Colonic mucosa (tissue), 4 donors: ENCODE measurements at regions not wholly inside any gene's neighbourhood (a gene's known extent, or its start where the extent isn't known, plus 50 kb on each side); places are given as distances from the start of the nearest gene placed in this dataset.

Experiments used
- DNase-seq: peaks from one replicate; pipeline ENCODE4 v3.0.0-alpha.2; 2020
- H3K27ac ChIP-seq: fragments of 200-600 bp; one replicate; pipeline ENCODE4 v1.8.0; 2021
- H3K27me3 ChIP-seq: fragments of 200-600 bp; one replicate; pipeline ENCODE4 v1.8.0; 2021
- H3K36me3 ChIP-seq: fragments of 200-600 bp; one replicate; pipeline ENCODE4 v1.8.0; 2021
- H3K4me1 ChIP-seq: fragments of 200-600 bp; one replicate; pipeline ENCODE4 v1.8.0; 2021; ENCODE audit warnings: mild to moderate bottlenecking
- H3K4me3 ChIP-seq: fragments of 200-600 bp; one replicate; pipeline ENCODE4 v1.8.0; 2021
- H3K9ac ChIP-seq, 2 donors: one replicate each; pipeline ENCODE4 v1.7.0; 2013; ENCODE audit warnings: control low read depth in 2 of 2, low read depth in 2 of 2, low read length in 2 of 2
- H3K9me3 ChIP-seq: fragments of 200-600 bp; one replicate; pipeline ENCODE4 v1.8.0; 2021
- intact Hi-C: fragments of 100-400 bp; cut with DNase I; formaldehyde crosslinking; loops from one replicate; pipeline ENCODE4 v1.14.1; 2022
- TF ChIP-seq, protein P1 (sequence below): fragments of 200-600 bp; IDR thresholded peaks from one replicate; pipeline ENCODE4 v1.8.0; 2022; ENCODE audit warnings: antibody characterized with exemption, mild to moderate bottlenecking
- donor health status: healthy.
- donor health status: DM: no; HTN: no; CAD: no.
- donor health status: DM: no; HTN: no; CAD: no.

DNA sequence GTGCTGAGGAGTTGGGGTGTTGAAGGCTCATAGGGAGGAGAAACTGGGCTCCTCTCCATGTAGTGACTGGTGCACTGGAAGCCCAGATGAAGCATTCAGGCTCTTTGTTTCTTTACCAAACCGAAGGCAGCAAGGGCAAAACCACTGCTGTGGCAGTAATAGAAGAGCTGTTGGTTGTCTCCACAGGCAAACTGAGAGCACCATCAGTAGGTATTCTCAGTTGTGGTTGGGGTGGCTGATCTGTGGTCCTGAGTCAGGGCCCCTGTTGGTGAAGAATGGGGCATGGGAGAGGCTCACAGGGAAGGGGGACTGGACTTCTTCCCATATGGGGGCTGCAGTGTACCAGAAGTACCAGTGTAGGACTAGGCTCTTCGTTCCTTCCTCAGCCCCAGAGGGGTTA, 460.2 kb upstream of the IMPG1 start:
- no peaks in the 10 kb centered on the region for H3K36me3 ChIP-seq
- H3K27me3 ChIP-seq = no peaks in the 10 kb centered on the region
- no peak overlapping the region for H3K27ac ChIP-seq
- DNase-seq = no peak
- TF ChIP-seq, protein P1, sequence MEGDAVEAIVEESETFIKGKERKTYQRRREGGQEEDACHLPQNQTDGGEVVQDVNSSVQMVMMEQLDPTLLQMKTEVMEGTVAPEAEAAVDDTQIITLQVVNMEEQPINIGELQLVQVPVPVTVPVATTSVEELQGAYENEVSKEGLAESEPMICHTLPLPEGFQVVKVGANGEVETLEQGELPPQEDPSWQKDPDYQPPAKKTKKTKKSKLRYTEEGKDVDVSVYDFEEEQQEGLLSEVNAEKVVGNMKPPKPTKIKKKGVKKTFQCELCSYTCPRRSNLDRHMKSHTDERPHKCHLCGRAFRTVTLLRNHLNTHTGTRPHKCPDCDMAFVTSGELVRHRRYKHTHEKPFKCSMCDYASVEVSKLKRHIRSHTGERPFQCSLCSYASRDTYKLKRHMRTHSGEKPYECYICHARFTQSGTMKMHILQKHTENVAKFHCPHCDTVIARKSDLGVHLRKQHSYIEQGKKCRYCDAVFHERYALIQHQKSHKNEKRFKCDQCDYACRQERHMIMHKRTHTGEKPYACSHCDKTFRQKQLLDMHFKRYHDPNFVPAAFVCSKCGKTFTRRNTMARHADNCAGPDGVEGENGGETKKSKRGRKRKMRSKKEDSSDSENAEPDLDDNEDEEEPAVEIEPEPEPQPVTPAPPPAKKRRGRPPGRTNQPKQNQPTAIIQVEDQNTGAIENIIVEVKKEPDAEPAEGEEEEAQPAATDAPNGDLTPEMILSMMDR = no peak
- no peaks in the 10 kb centered on the region for H3K9me3 ChIP-seq
- no peak overlapping the region for H3K4me3 ChIP-seq
- no peaks in the 10 kb centered on the region for H3K4me1 ChIP-seq
- no peak overlapping the region for H3K9ac ChIP-seq
- intact Hi-C loops = no loop called here

GRCh38 chr6:76518443-76518842, 446.0 kb upstream of the IMPG1 start:
- Histone ChIP-seq H3K9ac (no peak overlapping the region), H3K36me3 (no peaks in the 10 kb centered on the region), H3K4me3 (no peak overlapping the region), H3K27ac (no peak overlapping the region), H3K27me3 (no peaks in the 10 kb centered on the region), H3K4me1 (no peaks in the 10 kb centered on the region), H3K9me3 (no peaks in the 10 kb centered on the region)
- intact Hi-C loops = no loop called here
- no peak for DNase-seq
- TF ChIP-seq, protein P1 = no peak

DNA sequence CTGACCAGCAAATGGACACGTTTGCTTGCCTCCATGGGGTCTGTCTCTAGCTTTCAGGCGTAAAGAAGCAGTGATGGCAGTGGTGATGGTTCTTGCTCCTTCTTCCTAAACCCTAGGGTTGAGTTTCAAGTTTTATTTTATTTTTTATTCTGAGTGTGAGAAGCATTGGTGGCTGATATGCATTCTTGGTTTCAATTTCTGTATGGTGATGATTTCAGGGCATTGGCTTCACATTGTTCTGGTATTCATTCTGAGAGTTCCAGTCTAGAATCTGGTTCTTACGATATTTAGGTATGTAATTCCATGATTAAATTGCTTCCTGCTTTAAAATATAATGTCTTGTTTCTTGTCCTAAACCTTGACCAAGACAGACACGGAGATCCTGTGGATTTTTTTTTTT, 444.5 kb upstream of the IMPG1 start:
- Histone ChIP-seq H3K36me3 (no peaks in the 10 kb centered on the region), H3K4me3 (no peak overlapping the region), H3K4me1 (no peaks in the 10 kb centered on the region), H3K27ac (no peak overlapping the region), H3K27me3 (no peaks in the 10 kb centered on the region), H3K9ac (no peak overlapping the region), H3K9me3 (no peaks in the 10 kb centered on the region)
- intact Hi-C loops = no loop called here
- no peak for DNase-seq
- TF ChIP-seq, protein P1 = no peak

GRCh38 chr6:76510489-76510888, 438.0 kb upstream of the IMPG1 start:
- TF ChIP-seq, protein P1 = no peak
- intact Hi-C loops = no loop called here
- H3K36me3 ChIP-seq = no peaks in the 10 kb centered on the region
- no peak overlapping the region for H3K4me3 ChIP-seq
- no peaks in the 10 kb centered on the region for H3K27me3 ChIP-seq
- H3K27ac ChIP-seq = no peak overlapping the region
- no peak overlapping the region for H3K9ac ChIP-seq
- H3K9me3 ChIP-seq = no peaks in the 10 kb centered on the region
- H3K4me1 ChIP-seq = no peaks in the 10 kb centered on the region
- DNase-seq = no peak

GRCh38 chr6:76509397-76509796, 436.9 kb upstream of the IMPG1 start:
- intact Hi-C loops = no loop called here
- TF ChIP-seq, protein P1 = no peak

GRCh38 chr6:76506808-76507207, 434.3 kb upstream of the IMPG1 start:
- no peaks in the 10 kb centered on the region for H3K9me3 ChIP-seq
- TF ChIP-seq, protein P1 = no peak
- no peaks in the 10 kb centered on the region for H3K27me3 ChIP-seq
- no peak overlapping the region for H3K27ac ChIP-seq
- H3K9ac ChIP-seq = no peak overlapping the region
- DNase-seq = no peak
- H3K36me3 ChIP-seq = no peaks in the 10 kb centered on the region
- intact Hi-C loops = no loop called here
- H3K4me3 ChIP-seq = no peak overlapping the region
- H3K4me1 ChIP-seq = no peaks in the 10 kb centered on the region

More at GRCh38 chr6:76509397-76509796, 436.9 kb upstream of the IMPG1 start:
- no peak overlapping the region for H3K4me3 ChIP-seq
- H3K9me3 ChIP-seq = no peaks in the 10 kb centered on the region
- no peaks in the 10 kb centered on the region for H3K27me3 ChIP-seq
- no peak for DNase-seq
- H3K36me3 ChIP-seq = no peaks in the 10 kb centered on the region
- H3K27ac ChIP-seq = no peak overlapping the region
- no peaks in the 10 kb centered on the region for H3K4me1 ChIP-seq
- H3K9ac ChIP-seq = no peak overlapping the region
